ENCODE measurements at regions not wholly inside any gene's neighbourhood (a gene's known extent, or its start where the extent isn't known, plus 50 kb on each side); places are given as distances from the start of the nearest gene placed in this dataset.

DNA sequence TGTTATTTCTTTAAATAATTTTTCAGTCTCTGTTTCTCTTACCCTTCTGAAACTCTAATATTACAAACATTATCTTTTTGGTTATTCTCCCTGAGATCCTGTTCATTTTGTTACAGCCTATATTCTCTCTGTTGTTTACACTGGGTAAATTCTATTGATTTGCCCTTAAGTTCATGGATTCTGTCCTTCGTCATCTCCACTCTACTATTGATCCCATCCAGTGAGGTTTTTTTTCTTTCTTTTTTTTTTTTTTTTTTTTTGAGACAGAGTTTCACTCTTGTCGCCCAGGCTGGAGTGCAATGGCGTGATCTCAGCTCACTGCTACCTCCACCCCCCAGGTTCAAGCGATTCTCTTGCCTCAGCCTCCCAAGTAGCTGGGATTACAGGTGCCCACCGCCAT is 393.9 kb downstream of the ZNF674 start (continued):
- TF ChIP-seq, protein P1, sequence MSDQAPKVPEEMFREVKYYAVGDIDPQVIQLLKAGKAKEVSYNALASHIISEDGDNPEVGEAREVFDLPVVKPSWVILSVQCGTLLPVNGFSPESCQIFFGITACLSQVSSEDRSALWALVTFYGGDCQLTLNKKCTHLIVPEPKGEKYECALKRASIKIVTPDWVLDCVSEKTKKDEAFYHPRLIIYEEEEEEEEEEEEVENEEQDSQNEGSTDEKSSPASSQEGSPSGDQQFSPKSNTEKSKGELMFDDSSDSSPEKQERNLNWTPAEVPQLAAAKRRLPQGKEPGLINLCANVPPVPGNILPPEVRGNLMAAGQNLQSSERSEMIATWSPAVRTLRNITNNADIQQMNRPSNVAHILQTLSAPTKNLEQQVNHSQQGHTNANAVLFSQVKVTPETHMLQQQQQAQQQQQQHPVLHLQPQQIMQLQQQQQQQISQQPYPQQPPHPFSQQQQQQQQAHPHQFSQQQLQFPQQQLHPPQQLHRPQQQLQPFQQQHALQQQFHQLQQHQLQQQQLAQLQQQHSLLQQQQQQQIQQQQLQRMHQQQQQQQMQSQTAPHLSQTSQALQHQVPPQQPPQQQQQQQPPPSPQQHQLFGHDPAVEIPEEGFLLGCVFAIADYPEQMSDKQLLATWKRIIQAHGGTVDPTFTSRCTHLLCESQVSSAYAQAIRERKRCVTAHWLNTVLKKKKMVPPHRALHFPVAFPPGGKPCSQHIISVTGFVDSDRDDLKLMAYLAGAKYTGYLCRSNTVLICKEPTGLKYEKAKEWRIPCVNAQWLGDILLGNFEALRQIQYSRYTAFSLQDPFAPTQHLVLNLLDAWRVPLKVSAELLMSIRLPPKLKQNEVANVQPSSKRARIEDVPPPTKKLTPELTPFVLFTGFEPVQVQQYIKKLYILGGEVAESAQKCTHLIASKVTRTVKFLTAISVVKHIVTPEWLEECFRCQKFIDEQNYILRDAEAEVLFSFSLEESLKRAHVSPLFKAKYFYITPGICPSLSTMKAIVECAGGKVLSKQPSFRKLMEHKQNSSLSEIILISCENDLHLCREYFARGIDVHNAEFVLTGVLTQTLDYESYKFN (CRISPR knock-in tag; conservative IDR thresholded peaks at IDR 0.05) = peak; percentile 55
- TF ChIP-seq POGZ (CRISPR knock-in tag; IDR thresholded peaks at IDR 0.05) (peak; percentile 44; the same call in 1 of the 2 replicates), FOXA3 (CRISPR knock-in tag; IDR thresholded peaks at IDR 0.05) (peak; percentile 59; the same call in 1 of the 2 replicates), ONECUT2 (CRISPR knock-in tag; IDR thresholded peaks at IDR 0.05) (peak; percentile 82)

DNA sequence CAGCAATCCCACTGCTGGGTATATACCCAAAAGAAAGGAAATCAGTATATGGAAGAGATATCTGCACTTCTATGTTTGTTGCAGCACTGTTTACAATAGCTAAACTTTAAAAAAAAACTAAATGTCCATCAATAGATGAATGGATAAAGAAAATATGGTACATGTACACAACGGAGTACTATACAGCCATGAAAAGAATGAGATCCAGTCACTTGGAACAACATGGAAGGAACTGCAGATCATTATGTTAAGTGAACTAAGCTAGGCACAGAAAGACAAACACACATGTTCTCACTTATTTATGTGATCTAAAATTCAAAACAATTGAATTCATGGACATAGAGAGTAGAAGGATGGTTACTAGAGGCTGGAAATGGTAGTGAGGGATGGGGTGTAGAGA is 400.7 kb downstream of the ZNF674 start:
- Histone ChIP-seq H3K9ac (ENCODE audit: insufficient read depth, low read depth, low read length) (no peak overlapping the region), H3K4me2 (ENCODE audit: low read depth, low read length) (no peak overlapping the region), H2AFZ (ENCODE audit: low read length) (no peak overlapping the region), H3K79me2 (ENCODE audit: insufficient read depth, low read length) (no peaks in the 10 kb centered on the region), H4K20me1 (ENCODE audit: insufficient read depth, low read length) (no peaks in the 10 kb centered on the region), H3K4me3 (replicated peaks in 1 of 3; ENCODE audit: insufficient read depth in 1 of 3, low read depth in 2 of 3, low read length in 3 of 3) (no peak overlapping the region), H3K4me1 (ENCODE audit: insufficient read depth, low read length) (no peaks in the 10 kb centered on the region), H3K27me3 (ENCODE audit: control insufficient read depth in 1 of 2, insufficient read depth in 2 of 2, low read length in 2 of 2) (no peaks in the 10 kb centered on the region), H3K9me3 (ENCODE audit: low read length) (no peaks in the 10 kb centered on the region), H3K27ac (ENCODE audit: extremely low read length, insufficient read depth, low read length) (no peak overlapping the region), H3K36me3 (replicated peaks in 1 of 2; ENCODE audit: control insufficient read depth in 1 of 2, insufficient read depth in 2 of 2, low read length in 2 of 2) (no peaks in the 10 kb centered on the region)
- WGBS (ENCODE audit: low lambda C conversion rate) = 100% methylated on average over 1 of the region's 1 CpG
- FAIRE-seq (no peak), ATAC-seq (no peak), DNase-seq (ENCODE audit: low spot score) (no peak)
- intact Hi-C loops (cut with micrococcal nuclease; ENCODE audit: unreplicated experiment) (no loop called here), in situ Hi-C loops (cut with HindIII; ENCODE audit: extremely low pct_ligation_motif_present, low pct_unique_long_range_greater_than_20kb) (no loop called here)
- POLR2A ChIA-PET = no interaction called here
- CTCF ChIA-PET (ENCODE audit: low intra/inter-chr PET ratio, low total read pairs) = no interaction called here
- BruUV-seq (replicated peaks) = no TSS peak
- TF ChIP-seq ZBTB38 (CRISPR knock-in tag; IDR thresholded peaks at IDR 0.05) = no peak
- TF ChIP-seq, protein P2, sequence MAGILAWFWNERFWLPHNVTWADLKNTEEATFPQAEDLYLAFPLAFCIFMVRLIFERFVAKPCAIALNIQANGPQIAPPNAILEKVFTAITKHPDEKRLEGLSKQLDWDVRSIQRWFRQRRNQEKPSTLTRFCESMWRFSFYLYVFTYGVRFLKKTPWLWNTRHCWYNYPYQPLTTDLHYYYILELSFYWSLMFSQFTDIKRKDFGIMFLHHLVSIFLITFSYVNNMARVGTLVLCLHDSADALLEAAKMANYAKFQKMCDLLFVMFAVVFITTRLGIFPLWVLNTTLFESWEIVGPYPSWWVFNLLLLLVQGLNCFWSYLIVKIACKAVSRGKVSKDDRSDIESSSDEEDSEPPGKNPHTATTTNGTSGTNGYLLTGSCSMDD (CRISPR knock-in tag; IDR thresholded peaks at IDR 0.05) = no peak
- TF ChIP-seq REXO4 (CRISPR knock-in tag; IDR thresholded peaks at IDR 0.05; ENCODE audit: borderline replicate concordance) = no peak
- TF ChIP-seq ZNF136 (CRISPR knock-in tag; IDR thresholded peaks at IDR 0.05; ENCODE audit: low read depth) = no peak
- no peak for TF ChIP-seq ZNF367 (CRISPR knock-in tag; IDR thresholded peaks at IDR 0.05; ENCODE audit: borderline replicate concordance)
- no peak for TF ChIP-seq SIX4 (CRISPR knock-in tag; IDR thresholded peaks at IDR 0.05)
- TF ChIP-seq ZFP36L1 (CRISPR knock-in tag; IDR thresholded peaks at IDR 0.05) = no peak
- no peak for TF ChIP-seq ZNF430 (CRISPR knock-in tag; IDR thresholded peaks at IDR 0.05)
- TF ChIP-seq SMYD3 (CRISPR knock-in tag; IDR thresholded peaks at IDR 0.05) = no peak
- TF ChIP-seq ZNF143 (CRISPR knock-in tag; IDR thresholded peaks at IDR 0.05) = no peak
- no peak for TF ChIP-seq AGO1 (IDR thresholded peaks at IDR 0.05; ENCODE audit: low read depth, low read length, poor library complexity, severe bottlenecking)
- no peak for TF ChIP-seq FOXM1 (CRISPR knock-in tag; IDR thresholded peaks at IDR 0.05)
- TF ChIP-seq SMAD1 (CRISPR knock-in tag; IDR thresholded peaks at IDR 0.05; ENCODE audit: borderline replicate concordance, low read depth) = no peak
- no peak for TF ChIP-seq CHD4 (IDR thresholded peaks at IDR 0.05; ENCODE audit: borderline replicate concordance, low read length)
- TF ChIP-seq PPARG (CRISPR knock-in tag; conservative IDR thresholded peaks at IDR 0.05) = no peak
